Uterus (tissue), 2 donors: ENCODE measurements at regions not wholly inside any gene's neighbourhood (a gene's known extent, or its start where the extent isn't known, plus 50 kb on each side); places are given as distances from the start of the nearest gene placed in this dataset.

Source experiments
- POLR2A ChIP-seq, 2 donors: fragments of 450-650 bp; IDR thresholded peaks; one replicate each; pipeline ENCODE4 v1.6.1; 2016; ENCODE audit warnings: antibody characterized with exemption in 2 of 2, mild to moderate bottlenecking in 1 of 2, moderate library complexity in 1 of 2
- TF ChIP-seq, protein P1 (sequence below), 4 experiments: fragments of 200-600 bp in 2 of 4; fragments of 450-650 bp in 2 of 4; sonication (generic) in 2 of 4; IDR thresholded peaks; one replicate each; pipeline ENCODE4 v1.5.1; 2016 to 2019; ENCODE audit warnings: antibody characterized with exemption in 4 of 4, mild to moderate bottlenecking in 2 of 4, moderate library complexity in 1 of 4

DNA sequence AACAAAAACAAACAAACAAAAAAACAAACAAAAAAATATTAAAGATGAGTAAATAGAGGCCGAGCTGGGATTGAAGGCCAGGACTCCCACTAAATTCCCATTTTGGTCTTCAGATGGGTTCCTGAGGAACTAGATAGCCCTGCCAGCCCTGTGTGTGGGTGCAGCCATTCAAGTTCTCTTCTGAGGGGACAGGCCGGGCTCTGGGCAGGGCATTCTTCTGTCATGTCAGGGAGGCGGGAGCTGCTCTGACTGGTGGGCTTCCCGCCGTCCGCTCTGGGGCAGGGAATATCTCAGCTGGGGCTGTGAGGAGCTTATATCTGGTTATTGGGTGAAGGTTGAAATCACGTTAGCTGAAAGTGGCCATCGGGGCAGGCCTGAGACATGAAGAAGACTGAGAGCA lies 127.3 kb upstream of the CXCR4 start:
- TF ChIP-seq, protein P1, sequence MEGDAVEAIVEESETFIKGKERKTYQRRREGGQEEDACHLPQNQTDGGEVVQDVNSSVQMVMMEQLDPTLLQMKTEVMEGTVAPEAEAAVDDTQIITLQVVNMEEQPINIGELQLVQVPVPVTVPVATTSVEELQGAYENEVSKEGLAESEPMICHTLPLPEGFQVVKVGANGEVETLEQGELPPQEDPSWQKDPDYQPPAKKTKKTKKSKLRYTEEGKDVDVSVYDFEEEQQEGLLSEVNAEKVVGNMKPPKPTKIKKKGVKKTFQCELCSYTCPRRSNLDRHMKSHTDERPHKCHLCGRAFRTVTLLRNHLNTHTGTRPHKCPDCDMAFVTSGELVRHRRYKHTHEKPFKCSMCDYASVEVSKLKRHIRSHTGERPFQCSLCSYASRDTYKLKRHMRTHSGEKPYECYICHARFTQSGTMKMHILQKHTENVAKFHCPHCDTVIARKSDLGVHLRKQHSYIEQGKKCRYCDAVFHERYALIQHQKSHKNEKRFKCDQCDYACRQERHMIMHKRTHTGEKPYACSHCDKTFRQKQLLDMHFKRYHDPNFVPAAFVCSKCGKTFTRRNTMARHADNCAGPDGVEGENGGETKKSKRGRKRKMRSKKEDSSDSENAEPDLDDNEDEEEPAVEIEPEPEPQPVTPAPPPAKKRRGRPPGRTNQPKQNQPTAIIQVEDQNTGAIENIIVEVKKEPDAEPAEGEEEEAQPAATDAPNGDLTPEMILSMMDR (IDR thresholded peaks at IDR 0.05) = no peak
- no peak for TF ChIP-seq POLR2A (IDR thresholded peaks at IDR 0.05)
